Ascending aorta (tissue), 2 donors: ENCODE measurements at regions not wholly inside any gene's neighbourhood (a gene's known extent, or its start where the extent isn't known, plus 50 kb on each side); places are given as distances from the start of the nearest gene placed in this dataset.

Experiments
- DNase-seq, 2 donors: peaks; one replicate each; pipeline ENCODE4 v3.0.0-alpha.2; 2019; ENCODE audit warnings: low spot score in 2 of 2
- H3K27ac ChIP-seq, 2 donors: fragments of 200-600 bp; sonication (generic); one replicate each; pipeline ENCODE4 v1.5.1; 2016 to 2017; ENCODE audit warnings: mild to moderate bottlenecking in 1 of 2
- H3K27me3 ChIP-seq: fragments of 200-600 bp; sonication (generic); one replicate; pipeline ENCODE4 v1.5.1; 2017
- H3K36me3 ChIP-seq, 2 donors: fragments of 200-600 bp; sonication (generic); one replicate each; pipeline ENCODE4 v1.5.1; 2016
- H3K4me1 ChIP-seq, 2 donors: fragments of 200-600 bp; sonication (generic); one replicate each; pipeline ENCODE4 v1.5.1; 2016 to 2017; ENCODE audit warnings: mild to moderate bottlenecking in 1 of 2
- H3K4me3 ChIP-seq, 2 donors: fragments of 200-600 bp; sonication (generic); one replicate each; pipeline ENCODE4 v1.5.1; 2016 to 2017; ENCODE audit warnings: mild to moderate bottlenecking in 1 of 2
- H3K9me3 ChIP-seq, 2 donors: fragments of 200-600 bp; sonication (generic); one replicate each; pipeline ENCODE4 v1.5.1; 2016
- intact Hi-C: fragments of 100-400 bp; cut with DNase I; formaldehyde crosslinking; loops from one replicate; pipeline ENCODE4 v1.15.1; 2023
- TF ChIP-seq, protein P1 (sequence below), 3 experiments: fragments of 200-600 bp in 2 of 3; fragments of 450-650 bp in 1 of 3; sonication (generic) in 2 of 3; IDR thresholded peaks; one replicate each; pipeline ENCODE4 v1.5.1; 2016 to 2019; ENCODE audit warnings: antibody characterized with exemption in 3 of 3, mild to moderate bottlenecking in 1 of 3, moderate library complexity in 1 of 3

DNA sequence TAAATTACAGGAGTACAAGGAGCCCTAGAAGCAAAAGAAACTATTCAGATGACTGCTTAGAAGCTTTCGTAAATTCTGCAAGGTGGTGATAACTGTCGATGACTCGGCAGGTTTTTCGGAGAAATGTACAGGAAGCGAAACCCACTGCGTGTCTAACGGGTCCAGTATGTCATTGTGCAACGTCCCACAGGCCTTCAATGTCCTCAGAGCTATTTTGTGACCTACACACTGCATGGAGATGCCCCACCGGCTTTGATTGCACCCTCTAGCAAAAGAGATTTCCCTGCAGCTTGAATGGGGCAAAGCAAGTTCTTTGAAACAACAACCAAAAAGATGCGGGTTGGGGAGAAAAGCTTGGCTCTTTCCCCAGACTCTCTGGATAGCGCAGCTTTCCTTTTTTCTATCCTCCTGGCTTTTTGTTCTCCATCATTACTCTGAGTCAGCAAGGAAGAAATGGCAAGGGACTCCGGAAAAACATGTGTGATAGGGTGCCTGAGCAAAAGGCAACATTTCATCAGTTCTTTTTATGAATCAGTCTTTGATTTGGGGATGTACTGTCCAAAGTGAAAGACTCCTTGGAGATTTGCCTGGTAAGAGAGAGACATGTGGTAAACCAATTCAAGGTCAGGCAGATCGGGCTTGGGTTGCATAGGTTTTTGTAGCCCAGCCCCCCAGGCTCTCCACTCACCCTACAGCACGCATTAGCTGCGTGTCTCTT is 112.0 kb upstream of the TBL1X start:
- Histone ChIP-seq H3K9me3 (no peaks in the 10 kb centered on the region), H3K27ac (no peak overlapping the region), H3K4me3 (peak overlapping the region; percentile 16 to 21), H3K36me3 (no peaks in the 10 kb centered on the region), H3K27me3 (no peaks in the 10 kb centered on the region), H3K4me1 (peaks cover 0 to 6% of the 10 kb centered on the region in 2 donors)
- TF ChIP-seq, protein P1, sequence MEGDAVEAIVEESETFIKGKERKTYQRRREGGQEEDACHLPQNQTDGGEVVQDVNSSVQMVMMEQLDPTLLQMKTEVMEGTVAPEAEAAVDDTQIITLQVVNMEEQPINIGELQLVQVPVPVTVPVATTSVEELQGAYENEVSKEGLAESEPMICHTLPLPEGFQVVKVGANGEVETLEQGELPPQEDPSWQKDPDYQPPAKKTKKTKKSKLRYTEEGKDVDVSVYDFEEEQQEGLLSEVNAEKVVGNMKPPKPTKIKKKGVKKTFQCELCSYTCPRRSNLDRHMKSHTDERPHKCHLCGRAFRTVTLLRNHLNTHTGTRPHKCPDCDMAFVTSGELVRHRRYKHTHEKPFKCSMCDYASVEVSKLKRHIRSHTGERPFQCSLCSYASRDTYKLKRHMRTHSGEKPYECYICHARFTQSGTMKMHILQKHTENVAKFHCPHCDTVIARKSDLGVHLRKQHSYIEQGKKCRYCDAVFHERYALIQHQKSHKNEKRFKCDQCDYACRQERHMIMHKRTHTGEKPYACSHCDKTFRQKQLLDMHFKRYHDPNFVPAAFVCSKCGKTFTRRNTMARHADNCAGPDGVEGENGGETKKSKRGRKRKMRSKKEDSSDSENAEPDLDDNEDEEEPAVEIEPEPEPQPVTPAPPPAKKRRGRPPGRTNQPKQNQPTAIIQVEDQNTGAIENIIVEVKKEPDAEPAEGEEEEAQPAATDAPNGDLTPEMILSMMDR (IDR thresholded peaks at IDR 0.05), result no peak
- intact Hi-C loops, result no loop called here
- peak; percentile 16 to 76 for DNase-seq

DNA sequence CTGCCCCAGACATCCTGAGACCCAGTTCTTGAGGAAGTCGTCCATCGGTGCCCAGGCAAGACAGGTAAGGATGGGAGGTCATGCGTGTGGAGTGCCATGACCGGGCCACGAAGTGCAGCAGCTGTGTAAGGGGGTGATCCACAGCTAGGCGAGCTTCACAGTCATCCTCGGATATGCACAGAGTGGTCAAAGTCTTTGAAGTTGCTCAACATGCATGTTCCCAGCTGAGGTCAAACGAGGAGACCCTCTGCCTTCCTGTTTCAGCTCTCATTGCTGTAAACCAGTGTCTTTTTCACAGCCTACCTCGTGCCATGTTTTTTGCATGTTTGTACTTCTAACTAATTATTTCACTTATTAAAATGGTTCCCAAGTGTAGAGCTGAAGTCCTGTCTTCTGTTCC is 109.9 kb upstream of the TBL1X start:
- TF ChIP-seq, protein P1 (IDR thresholded peaks at IDR 0.05), result no peak
- DNase-seq, result no peak
- H3K36me3 ChIP-seq, result no peaks in the 10 kb centered on the region
- H3K27ac ChIP-seq, result no peak overlapping the region
- H3K9me3 ChIP-seq, result no peaks in the 10 kb centered on the region
- intact Hi-C loops, result no loop called here
- no peak overlapping the region for H3K4me3 ChIP-seq
- H3K27me3 ChIP-seq, result no peaks in the 10 kb centered on the region
- peaks cover 0 to 6% of the 10 kb centered on the region in 2 donors for H3K4me1 ChIP-seq

DNA sequence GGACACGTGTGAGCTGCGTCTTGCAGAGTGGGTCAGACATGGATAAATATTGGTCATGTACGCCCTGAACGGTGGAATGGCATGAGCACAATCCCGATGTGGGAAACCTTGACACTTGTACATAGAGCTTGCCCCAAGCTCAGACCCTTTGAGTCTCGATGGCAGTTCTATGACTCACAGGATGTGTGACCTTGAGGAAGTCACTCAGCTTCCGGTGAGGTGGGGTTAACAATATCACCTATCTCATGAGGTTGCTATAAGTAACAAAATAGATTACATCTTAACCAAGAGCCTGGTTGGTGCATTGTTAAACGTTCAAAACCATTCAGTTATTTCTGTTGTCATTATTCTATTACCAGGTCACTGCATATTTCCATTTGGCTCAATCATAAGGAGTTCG is 109.1 kb upstream of the TBL1X start:
- DNase-seq, result no peak
- no peaks in the 10 kb centered on the region for H3K9me3 ChIP-seq
- no peaks in the 10 kb centered on the region for H3K36me3 ChIP-seq
- TF ChIP-seq, protein P1 (IDR thresholded peaks at IDR 0.05), result no peak
- peaks cover 0 to 6% of the 10 kb centered on the region in 2 donors for H3K4me1 ChIP-seq
- H3K27me3 ChIP-seq, result no peaks in the 10 kb centered on the region
- intact Hi-C loops, result no loop called here
- no peak overlapping the region for H3K27ac ChIP-seq
- H3K4me3 ChIP-seq, result no peak overlapping the region

DNA sequence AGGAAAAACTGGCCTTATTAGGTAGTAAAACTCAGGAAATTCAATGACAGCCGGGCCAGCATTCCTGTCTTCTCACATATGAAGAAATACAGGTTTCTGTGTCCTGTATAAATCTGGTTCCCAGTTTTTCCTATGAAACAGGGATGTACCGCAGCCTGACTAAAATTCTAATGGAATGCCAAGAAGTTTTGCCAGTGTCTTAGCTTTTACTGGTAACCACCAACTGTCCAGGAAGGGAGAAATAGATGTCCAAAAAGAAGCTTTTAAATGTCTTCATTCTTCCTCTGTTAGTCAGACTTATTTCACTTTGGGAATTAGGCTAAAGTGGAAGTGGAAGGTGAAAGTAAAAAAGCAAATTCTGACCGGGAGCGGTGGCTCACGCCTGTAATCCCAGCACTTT is 108.0 kb upstream of the TBL1X start:
- Histone ChIP-seq H3K27ac (no peak overlapping the region), H3K27me3 (no peaks in the 10 kb centered on the region), H3K36me3 (no peaks in the 10 kb centered on the region), H3K4me1 (peaks cover 0 to 6% of the 10 kb centered on the region in 2 donors), H3K4me3 (no peak overlapping the region), H3K9me3 (no peaks in the 10 kb centered on the region)
- TF ChIP-seq, protein P1 (IDR thresholded peaks at IDR 0.05), result no peak
- intact Hi-C loops, result no loop called here
- no peak for DNase-seq

DNA sequence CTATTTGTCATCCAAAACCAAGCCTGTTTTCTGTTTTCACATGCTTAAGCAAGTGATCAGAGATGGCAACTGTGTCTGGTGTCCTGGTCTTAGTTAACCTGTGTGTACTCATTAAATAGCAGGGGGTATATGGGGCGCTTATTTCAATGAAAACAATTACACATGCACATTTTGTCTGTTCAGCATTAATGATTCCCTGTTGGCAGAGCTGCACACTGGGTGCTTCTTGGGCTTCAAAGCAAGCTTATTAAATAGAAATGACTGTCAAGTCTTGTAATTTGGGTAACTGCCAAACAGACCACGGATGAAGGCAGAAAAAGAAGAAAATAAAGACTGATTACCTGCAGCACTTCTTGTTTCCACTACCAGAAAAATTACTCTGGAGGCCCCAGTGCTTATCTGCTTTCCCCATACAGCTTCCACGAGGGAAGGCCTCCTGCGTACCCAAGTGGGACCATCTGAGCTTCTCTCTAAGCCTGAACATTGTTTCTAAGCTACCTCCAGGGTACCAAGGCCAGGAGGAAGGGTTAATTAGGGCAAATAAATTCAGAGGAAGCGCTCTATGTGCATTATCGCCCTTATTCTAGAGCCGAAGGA is 107.2 kb upstream of the TBL1X start:
- Histone ChIP-seq H3K27ac (no peak overlapping the region), H3K9me3 (no peaks in the 10 kb centered on the region), H3K4me3 (no peak overlapping the region), H3K4me1 (peaks cover 0 to 6% of the 10 kb centered on the region in 2 donors), H3K27me3 (no peaks in the 10 kb centered on the region), H3K36me3 (no peaks in the 10 kb centered on the region)
- intact Hi-C loops, result no loop called here
- no peak for DNase-seq
- TF ChIP-seq, protein P1 (IDR thresholded peaks at IDR 0.05), result no peak
